ENCODE measurements at regions not wholly inside any gene's neighbourhood (a gene's known extent, or its start where the extent isn't known, plus 50 kb on each side); places are given as distances from the start of the nearest gene placed in this dataset.
"Not testable (repeated sequence)": the region's sequence is repeated elsewhere in the genome, so short reads cannot be mapped to it uniquely, and the experiment has no call there.

DNA sequence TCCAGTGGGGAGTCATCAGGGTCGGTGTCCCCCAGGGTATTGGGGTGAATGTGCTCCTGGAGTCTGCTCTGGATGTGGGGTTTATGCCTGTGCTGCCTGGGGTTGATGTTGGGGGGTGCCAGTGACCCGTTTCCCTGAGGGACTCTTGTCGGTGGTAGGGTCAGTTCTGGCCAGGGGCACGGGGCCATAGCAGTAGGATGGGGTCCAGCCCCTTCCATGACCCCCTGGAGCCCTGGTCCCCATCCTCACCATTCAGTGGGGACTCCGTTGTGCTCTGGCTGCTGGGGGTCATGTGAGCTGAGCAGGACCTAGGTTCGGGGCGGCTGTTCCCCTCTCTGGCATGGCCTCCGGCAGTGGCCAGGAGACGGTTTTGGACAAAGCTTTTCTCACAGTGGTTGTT, 530.8 kb downstream of the GOLGA6L6 start:
- not testable (repeated sequence) for DNase-seq (ENCODE audit: low read depth, low spot score)

DNA sequence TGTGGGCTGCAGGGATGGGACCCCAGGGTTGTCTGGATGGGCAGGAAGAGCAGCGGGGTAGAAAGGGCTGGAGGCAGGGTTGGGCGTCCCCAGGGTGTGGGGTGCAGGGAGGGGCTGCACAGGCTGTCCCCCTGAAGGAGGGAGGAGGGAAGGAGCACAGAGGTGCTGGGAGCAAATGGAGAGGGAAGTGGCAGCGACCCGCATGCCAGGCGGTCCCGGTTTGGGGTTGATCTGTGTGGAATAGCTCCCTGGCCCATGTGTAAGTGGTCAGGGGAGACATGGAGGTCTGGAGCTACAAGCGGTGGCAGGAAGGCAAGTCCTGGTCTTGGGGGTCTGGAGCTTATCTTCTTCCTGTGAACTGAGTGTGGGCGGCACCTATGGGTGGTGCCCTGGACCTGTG, 532.0 kb downstream of the GOLGA6L6 start:
- not testable (repeated sequence) for DNase-seq (ENCODE audit: low read depth, low spot score)

DNA sequence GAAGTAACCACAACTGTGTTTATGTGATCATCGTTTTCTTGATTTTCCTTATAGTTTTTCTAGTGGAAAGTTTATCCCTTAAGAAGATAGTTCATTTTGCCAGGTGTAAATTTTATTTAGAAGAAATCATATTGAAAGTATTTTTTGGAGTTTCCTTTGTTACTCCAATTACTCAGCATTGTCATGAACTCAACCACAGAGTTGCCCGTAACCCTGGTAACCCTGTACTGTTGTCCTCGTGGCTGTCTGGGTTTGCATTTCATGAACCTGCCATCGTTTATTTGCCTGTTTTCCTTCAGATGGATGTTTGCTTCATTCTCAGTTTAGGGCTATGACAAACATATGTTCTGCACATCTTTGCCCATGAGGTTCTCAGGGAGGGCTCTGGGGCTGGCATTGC, 534.3 kb downstream of the GOLGA6L6 start:
- DNase-seq (ENCODE audit: low read depth, low spot score): not testable (repeated sequence)

DNA sequence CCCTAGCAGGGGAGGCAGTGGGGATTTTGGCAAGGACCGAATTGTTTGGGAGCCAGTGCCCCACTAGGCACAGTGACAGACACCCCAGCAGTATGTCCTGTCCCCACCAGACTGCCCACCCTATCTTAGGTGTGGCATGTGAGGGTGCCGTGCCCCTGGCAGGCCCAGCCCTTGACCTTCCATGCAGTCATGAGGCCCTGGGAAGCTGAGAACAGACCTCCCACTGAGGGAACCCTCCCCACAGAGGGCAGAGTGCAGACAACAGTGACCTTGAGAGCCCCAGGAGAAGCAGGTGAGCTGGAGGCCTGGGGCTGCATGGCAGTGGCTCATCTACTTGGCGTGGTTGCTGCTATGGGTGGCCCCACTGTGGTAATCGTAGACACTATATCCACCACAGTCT, 538.1 kb downstream of the GOLGA6L6 start:
- not testable (repeated sequence) for DNase-seq (ENCODE audit: low read depth, low spot score)

DNA sequence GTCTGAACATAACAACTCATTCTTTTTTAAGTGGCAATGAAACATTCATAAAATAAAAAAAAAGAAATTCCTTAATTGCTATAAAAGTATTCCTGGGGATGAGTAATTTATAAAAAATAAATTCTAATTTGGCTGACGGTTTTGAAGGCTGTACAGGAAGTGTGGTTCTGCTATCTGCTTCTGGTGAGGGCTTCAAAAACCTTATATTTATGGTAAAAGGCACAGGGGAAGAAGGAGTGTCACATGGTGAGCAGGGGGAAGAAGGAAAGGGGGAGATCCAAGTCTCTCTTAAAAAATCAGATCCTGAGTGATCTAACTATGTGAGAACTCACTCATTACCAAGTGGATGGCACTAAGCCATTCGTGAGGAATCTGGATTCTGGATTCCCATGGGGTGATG, 539.0 kb downstream of the GOLGA6L6 start:
- not testable (repeated sequence) for DNase-seq (ENCODE audit: low read depth, low spot score)

DNA sequence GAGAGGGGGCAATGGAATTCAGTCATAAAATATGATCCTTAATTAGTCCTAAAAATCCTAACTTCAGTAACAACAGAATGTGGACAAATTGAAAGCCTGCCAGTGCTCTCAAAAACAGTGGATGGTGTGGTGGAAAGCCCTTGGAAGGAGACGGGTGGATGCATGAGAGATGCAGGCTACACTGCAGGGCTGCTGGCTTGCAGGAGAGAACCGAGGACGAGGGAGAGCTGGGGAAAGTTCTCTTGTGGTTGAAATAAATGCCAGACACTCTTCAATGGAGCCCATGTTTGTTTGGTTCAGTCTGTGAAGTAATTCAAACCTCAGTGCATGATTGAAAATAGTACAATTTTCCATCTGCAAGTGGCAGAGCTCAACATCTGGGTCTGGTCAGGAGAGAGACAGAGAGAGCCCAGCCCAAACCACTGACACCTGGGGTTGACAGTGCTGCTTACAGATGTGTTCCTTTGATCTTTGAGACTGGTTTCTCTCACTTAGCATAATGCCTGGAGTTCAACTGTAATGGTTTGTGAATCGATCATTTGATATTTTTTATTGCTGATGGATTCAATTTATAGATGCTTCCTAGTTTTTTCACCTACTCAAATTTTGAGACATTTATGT, 544.9 kb downstream of the GOLGA6L6 start:
- DNase-seq (ENCODE audit: low read depth, low spot score): not testable (repeated sequence)

DNA sequence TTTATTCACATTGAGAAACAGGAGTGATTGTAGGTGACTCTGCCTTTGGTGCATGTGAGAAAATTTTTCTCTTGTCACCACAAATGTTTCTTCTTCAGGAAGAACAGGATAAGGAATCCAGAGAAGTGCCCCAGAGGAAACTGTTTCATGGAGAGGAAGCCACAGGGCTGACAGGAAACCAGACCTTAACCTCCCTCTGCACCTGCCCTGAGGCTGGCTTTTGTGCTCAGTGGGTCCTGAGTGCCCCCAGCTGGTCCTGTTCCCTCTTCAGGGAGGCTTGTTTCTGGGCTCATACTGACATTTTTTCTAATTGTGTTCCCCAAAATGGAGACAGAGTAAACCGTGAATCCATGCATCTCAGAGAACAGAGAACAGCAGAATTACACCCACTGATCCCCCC, 546.3 kb downstream of the GOLGA6L6 start:
- DNase-seq (ENCODE audit: low read depth, low spot score): not testable (repeated sequence)

DNA sequence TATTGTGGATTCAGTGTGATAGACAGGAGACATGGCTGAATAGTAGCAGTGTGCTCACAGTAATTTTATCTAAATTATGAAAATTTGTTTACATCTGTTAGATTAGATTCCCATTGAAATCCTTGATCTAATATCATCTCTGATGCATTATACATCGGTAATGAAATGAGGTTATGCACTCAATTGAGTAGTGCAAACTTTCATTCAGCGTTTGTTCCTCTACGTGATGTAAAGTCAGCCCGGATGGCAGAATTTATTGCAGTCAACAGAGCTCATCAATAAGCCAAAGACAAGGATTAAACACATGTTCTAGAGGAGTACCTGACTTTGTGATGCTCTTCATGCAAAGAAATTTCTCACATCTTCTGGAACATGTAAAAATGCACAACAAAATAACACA, 549.2 kb downstream of the GOLGA6L6 start:
- no peak for DNase-seq (ENCODE audit: low read depth, low spot score)

DNA sequence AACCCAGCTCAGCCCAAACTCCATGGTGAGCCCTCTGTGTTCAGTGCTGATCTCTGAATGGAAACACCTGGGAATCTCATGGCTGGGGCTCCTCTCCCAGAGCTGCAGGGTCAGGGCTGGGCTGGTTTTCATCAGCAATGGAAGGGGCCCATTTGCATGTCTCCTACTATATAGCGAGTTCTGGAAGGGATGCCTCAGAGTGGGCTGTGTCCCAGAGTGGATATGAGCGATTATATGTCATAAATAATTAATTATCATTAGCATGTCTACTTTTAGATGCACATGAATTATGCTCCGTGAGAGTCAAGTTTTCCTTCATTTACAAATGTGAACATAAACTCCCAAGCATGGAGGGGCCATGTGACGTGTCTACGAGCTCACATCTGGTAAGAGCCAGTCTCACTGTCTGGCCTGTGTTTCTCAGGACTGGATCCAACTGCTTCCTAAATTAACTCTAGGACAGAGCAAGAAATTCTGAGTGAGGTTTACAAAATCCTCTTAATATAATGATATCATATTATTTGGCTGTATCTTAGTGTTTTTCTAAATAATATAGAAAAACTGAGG, 553.4 kb downstream of the GOLGA6L6 start:
- DNase-seq (ENCODE audit: low read depth, low spot score): no peak

DNA sequence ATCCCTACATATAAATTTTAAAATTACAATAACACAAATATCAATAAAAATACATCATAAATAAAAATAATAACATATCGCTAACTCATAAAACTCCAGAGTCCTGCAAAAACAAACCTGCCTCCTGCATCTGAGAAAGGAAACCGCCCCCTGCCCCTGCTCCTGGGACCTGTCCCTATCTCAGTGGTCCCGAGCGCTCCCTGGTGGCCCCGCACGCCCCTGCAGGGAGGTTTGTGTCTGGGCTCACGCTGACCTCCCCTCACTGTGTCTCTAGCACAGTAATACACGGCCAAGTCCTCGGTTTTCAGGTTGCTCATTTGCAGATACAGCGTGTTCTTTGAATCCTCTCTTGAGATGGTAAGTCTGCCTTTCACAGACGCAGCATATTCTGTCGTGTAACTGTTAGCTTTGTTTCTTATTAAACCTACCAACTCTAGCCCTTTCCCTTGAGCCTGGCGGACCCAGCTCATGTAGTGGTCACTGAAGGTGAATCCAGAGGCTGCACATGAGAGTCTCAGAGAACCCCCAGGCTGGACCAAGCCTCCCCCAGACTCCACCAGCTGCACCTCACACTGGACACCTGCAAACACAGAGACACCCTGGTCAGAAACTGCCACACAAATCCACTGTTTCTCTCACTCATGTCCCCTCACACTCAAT, 554.1 kb downstream of the GOLGA6L6 start:
- no peak for DNase-seq (ENCODE audit: low read depth, low spot score)

DNA sequence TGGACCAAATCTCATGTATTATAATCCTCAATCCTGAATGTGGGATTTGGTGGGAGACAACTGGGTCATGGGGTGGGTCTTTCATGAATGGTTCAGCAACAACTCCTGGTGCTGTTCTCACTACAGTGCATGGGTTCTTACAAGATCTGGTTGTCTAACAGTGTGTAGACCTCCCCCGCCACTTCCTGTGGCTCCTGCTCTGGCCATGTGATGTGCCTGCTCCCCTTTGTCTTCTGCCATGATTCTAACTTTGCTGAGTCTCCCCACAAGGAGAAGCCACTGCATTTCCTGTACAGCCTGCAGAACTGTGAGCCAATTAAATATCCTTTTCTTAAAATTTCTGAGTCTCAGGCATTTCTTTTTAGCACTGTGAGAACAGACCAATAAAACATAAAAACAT, 557.5 kb downstream of the GOLGA6L6 start:
- DNase-seq (ENCODE audit: low read depth, low spot score): no peak

DNA sequence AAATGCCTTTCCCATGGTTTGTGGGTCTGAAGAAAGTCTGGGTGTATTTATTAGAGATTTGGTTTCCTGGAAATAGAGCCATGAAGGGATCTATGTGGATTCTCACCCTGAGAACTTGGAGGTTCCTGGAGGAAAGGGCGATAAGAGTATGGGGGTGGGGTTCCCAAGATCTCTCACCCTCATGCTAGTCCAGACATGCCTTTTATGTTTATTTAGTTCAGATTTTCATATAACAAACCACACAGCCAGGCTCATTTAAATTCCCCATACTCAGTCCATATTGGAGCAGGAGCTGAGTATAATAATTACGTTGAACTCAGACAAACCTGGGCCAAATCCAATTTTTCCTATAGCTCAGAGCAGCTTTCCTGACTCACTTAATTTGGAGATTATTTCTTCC, 566.6 kb downstream of the GOLGA6L6 start:
- DNase-seq (ENCODE audit: low read depth, low spot score): no peak

DNA sequence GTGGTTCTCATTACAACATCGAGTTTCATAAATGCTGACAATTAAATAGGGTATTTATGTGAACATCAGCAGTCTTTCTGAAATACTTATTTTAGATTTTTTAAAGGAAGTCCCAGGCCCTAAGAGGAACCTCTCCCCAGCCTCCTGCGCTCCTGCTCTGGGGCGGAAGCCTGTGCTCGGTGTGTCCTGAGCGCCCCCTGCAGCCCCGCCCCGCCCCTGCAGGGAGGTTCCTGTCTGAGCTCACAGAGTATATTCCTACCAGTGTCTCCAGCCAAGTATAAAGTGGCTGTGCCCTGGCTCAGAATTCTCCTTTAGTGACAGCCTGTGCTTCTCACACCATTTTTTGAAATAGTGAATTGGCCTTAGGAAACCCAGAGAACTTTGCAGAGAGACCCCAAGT, 567.9 kb downstream of the GOLGA6L6 start:
- DNase-seq (ENCODE audit: low read depth, low spot score): no peak

DNA sequence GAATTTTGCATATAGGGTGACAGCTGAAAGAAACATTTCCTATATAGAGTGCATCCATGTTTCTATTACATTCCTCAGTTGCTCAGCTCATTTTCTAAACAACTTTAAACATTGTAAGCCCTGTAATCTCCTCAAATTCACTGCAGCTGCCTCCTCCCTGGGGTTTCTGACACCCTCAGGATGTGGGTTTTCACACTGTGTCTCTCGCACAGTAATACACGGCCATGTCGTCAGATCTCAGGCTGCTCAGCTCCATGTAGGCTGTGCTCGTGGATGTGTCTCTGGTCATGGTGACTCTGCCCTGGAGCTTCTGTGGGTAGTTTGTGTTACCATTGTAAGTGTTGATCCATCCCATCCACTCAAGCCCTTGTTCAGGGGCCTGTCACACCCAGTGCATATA, 569.0 kb downstream of the GOLGA6L6 start:
- DNase-seq (ENCODE audit: low read depth, low spot score): not testable (repeated sequence)

DNA sequence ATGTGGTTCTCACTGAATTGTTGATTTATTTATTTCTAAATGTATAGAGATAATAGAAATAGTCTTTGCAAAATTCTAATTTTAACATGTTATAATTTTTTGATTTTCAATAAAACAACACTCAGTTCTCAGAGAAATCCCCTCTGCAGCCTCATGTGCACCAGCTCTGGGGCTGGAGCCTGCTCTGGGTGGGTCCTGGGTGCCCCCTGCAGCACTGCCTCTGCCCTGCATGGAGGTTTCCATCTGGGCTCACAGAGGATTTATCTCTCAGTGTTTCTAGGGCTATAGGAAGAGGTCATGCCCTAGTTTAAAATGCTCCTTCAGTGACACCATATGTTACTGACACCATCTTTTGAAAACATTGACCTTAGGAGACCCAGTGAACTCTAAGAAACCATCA, 576.0 kb downstream of the GOLGA6L6 start:
- DNase-seq (ENCODE audit: low read depth, low spot score): not testable (repeated sequence)

DNA sequence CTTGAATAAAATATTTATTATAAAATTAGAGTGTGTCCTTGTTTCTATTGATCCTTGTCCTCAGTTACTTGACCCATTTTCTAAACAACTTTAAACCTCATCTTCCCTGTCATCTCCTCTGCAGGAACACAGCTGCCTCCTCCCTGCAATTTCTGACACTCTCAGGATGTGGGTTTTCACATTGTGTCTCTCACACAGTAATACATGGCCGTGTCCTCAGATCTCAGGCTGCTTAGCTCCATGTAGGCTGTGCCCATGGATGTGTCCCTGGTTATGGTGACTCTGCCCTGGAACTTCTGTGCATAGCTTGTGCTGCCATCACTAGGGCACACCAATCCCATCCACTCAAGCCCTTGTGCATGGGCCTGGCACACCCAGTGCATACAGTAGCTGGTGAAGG, 577.1 kb downstream of the GOLGA6L6 start:
- not testable (repeated sequence) for DNase-seq (ENCODE audit: low read depth, low spot score)

DNA sequence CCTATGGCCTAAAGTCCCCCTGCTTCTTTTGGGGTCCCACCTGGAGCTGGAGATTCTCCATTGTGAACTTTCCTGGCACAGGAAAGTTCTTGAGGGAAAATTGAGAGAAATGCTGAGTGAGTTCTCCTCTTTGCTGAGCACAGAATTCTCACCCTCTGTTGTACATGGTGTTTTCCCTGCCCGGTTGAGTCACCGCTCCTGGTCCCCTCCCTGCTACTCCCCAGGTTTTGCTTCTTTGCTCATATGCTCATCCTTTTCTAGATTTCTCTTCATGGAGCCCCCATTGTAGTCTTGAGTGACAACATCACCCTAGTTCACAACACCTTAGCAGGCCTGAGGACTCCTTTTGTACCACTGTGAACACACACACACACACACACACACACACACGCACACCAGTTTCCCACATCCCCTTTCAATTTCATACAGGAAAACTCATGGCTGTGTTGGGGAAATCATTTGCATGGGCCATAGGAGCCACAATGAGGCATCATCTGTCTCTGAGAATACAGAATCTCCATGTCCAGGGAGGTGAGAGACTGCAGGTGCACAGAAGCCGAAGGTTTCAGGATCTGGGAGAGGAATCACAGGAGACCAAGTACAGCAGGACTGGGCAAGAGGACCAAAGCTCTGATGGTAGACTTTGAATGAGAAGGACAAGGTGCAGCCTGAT, 585.3 kb downstream of the GOLGA6L6 start:
- DNase-seq (ENCODE audit: low read depth, low spot score): no peak

DNA sequence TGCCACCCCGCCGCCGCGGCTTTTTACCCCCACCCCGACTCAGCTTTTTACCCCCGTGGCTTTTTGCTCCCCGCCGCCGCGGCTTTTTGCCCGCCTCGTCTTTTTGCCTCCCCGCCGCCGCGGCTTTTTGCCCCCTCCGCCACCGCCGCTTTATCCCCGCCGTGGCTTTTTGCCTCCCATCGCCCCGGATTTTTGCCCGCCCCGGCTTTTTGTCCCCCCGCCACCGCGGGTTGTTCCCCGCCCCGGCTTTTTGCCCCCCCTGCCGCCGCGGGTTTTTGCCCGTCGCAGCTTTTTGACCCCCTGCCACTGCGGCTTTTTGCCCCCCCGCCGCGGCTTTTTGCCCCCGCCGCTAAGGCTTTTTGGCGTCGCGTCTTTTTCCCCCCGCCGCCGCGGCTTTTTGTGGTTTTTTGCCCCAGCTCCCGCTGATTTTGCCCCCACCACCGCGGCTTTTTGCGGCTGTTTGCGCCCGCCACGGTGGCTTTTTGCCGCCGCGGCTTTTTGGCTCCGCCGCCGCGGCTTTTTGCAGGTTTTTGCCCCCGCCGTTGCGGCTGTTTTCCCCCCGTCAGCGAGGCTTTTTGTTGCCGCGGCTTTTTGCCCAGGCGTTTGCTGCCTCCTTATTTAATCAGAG, 597.2 kb downstream of the GOLGA6L6 start:
- no peak for DNase-seq (ENCODE audit: low read depth, low spot score)

DNA sequence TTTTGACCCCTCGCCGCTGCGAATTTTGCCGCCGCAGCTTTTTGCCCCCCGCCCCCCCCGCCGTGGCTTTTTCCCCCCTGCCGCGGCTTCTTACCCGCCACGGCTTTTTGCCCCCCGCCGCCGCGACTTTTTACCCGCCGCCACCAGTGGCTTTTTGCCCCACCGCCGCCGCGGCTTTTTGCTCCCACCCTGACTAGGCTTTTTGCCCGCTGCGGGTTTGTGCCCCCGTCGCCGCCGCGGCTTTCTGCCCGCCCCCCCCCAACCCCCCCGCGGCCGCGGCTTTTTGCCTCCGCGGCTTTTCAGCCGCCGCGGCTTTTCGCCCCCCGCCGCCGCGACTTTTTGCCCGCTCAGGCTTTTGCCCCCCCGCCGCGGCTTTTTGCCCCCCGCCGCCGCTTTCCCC, 598.1 kb downstream of the GOLGA6L6 start:
- DNase-seq (ENCODE audit: low read depth, low spot score): no peak

DNA sequence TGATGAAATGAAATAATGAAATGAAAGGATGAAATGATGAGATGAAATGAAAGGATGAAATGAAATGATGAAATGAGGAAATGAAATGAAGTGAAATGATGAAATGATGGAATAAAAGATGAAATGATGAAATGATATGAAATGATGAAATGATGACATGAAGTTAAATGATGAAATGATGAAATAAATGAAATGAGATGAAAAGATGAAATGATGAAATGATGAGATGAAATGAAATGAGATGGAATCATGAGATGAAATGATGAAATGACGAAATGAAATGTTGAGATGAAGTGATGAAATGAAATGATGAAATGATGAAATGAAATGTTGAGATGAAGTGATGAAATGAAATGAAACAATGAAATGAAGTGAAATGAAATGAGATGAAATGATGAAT, 638.3 kb downstream of the GOLGA6L6 start:
- DNase-seq (ENCODE audit: low read depth, low spot score): not testable (repeated sequence)

DNA sequence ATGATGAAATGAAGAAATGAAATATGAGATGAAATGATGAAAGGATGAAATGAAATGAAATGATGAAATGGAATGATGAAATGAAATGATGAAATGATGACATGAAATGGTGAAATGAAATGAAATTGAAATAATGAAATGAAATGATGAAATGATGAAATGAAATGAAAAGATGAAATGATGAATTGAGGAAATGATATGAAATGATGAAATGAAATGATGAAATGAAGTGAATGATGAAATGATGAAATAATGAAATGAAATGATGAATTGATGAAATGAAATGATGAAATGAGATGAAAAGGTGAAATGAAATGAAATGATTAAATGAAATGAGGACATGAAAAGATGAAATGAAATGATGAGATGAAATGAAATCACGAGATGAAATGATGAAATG, 639.2 kb downstream of the GOLGA6L6 start:
- DNase-seq (ENCODE audit: low read depth, low spot score): not testable (repeated sequence)

DNA sequence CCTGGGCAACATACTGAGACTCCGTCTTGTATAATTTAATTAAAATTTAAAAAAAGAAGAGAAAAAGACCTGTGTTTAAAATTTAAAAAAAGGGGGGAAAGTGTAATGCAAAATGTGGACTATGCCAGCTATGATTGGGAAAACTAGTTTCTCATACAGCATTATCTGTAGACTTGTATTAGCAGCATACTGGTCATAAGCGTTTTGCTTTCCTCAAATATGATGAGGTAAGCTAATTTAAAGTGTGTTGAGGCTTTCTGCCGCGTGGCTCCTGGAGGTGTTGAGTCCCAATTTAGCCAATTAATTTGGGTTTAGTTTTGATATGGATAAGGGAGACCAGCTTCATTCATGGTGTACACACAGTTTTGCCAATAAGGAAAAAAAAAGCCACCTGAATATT, 640.2 kb downstream of the GOLGA6L6 start:
- DNase-seq (ENCODE audit: low read depth, low spot score): not testable (repeated sequence)
